Peyer's patch (tissue), 4 donors: ENCODE measurements at regions not wholly inside any gene's neighbourhood (a gene's known extent, or its start where the extent isn't known, plus 50 kb on each side); places are given as distances from the start of the nearest gene placed in this dataset.

Source experiments
- DNase-seq, 3 donors: peaks; one replicate each; pipeline ENCODE4 v3.0.0-alpha.2; 2017 to 2019
- H3K27ac ChIP-seq, 4 donors: fragments of 200-600 bp; sonication (generic); one replicate each; pipeline ENCODE4 v1.5.1; 2016 to 2019
- H3K27me3 ChIP-seq, 2 donors: fragments of 200-600 bp; sonication (generic); one replicate each; pipeline ENCODE4 v1.5.1; 2019
- H3K36me3 ChIP-seq, 3 donors: fragments of 200-600 bp; sonication (generic); one replicate each; pipeline ENCODE4 v1.5.1; 2016 to 2019
- H3K4me1 ChIP-seq, 4 donors: fragments of 200-600 bp; sonication (generic); one replicate each; pipeline ENCODE4 v1.5.1; 2016 to 2019
- H3K4me3 ChIP-seq, 4 donors: fragments of 200-600 bp; sonication (generic); 1 replicate in 3 of 4; 2 replicates in 1 of 4; pipeline ENCODE4 v1.5.1; 2016 to 2019; ENCODE audit warnings: mild to moderate bottlenecking in 1 of 4
- H3K9me3 ChIP-seq, 4 donors: fragments of 200-600 bp; sonication (generic); one replicate each; pipeline ENCODE4 v1.5.1; 2016 to 2019; ENCODE audit warnings: mild to moderate bottlenecking in 1 of 4
- CTCF ChIP-seq, 6 experiments: fragments of 450-650 bp in 4 of 6; fragments of 200-600 bp in 2 of 6; sonication (generic) in 1 of 6; IDR thresholded peaks; one replicate each; pipeline ENCODE4 v1.5.1; 2017 to 2019; ENCODE audit warnings: antibody characterized with exemption in 6 of 6, mild to moderate bottlenecking in 3 of 6, moderate library complexity in 1 of 6
- POLR2A ChIP-seq, 2 donors: fragments of 450-650 bp; IDR thresholded peaks; one replicate each; pipeline ENCODE4 v1.5.1; 2017; ENCODE audit warnings: antibody characterized with exemption in 2 of 2, mild to moderate bottlenecking in 2 of 2, moderate library complexity in 2 of 2

GRCh38 chr1:5720936-5721335, 271.3 kb downstream of the NPHP4 start:
- H3K27me3 ChIP-seq, result no peaks in the 10 kb centered on the region
- H3K4me3 ChIP-seq, result no peak overlapping the region
- no peaks in the 10 kb centered on the region for H3K4me1 ChIP-seq
- peak in 1 of 3 donors; percentile 14 for DNase-seq
- no peaks in the 10 kb centered on the region for H3K36me3 ChIP-seq
- peaks cover 0 to under 1% (median 0%) of the 10 kb centered on the region in 4 donors for H3K9me3 ChIP-seq
- no peak for TF ChIP-seq POLR2A (IDR thresholded peaks at IDR 0.05)
- no peak for TF ChIP-seq CTCF (IDR thresholded peaks at IDR 0.05)
- H3K27ac ChIP-seq, result no peak overlapping the region

GRCh38 chr1:5720484-5720883, 271.7 kb downstream of the NPHP4 start:
- Histone ChIP-seq H3K27me3 (no peaks in the 10 kb centered on the region), H3K36me3 (no peaks in the 10 kb centered on the region), H3K4me1 (no peaks in the 10 kb centered on the region), H3K27ac (no peak overlapping the region), H3K9me3 (peaks cover 0 to 4% (median 0%) of the 10 kb centered on the region in 4 donors), H3K4me3 (no peak overlapping the region)
- TF ChIP-seq CTCF (IDR thresholded peaks at IDR 0.05) (no peak), POLR2A (IDR thresholded peaks at IDR 0.05) (no peak)
- no peak for DNase-seq

- Histone ChIP-seq H3K4me1 (no peaks in the 10 kb centered on the region), H3K27ac (no peak overlapping the region), H3K36me3 (no peaks in the 10 kb centered on the region), H3K4me3 (no peak overlapping the region), H3K9me3 (peaks cover 0 to 4% (median 0%) of the 10 kb centered on the region in 4 donors), H3K27me3 (no peaks in the 10 kb centered on the region)
- no peak for TF ChIP-seq POLR2A (IDR thresholded peaks at IDR 0.05)
- TF ChIP-seq CTCF (IDR thresholded peaks at IDR 0.05), result no peak
- peak in 1 of 3 donors; percentile 11 for DNase-seq
These were observed 272.2 kb downstream of the NPHP4 start for GRCh38 chr1:5720045-5720444.

- H3K27me3 ChIP-seq, result no peaks in the 10 kb centered on the region
- peaks cover 0 to 4% (median 0%) of the 10 kb centered on the region in 4 donors for H3K9me3 ChIP-seq
- DNase-seq, result no peak
- no peak for TF ChIP-seq POLR2A (IDR thresholded peaks at IDR 0.05)
- TF ChIP-seq CTCF (IDR thresholded peaks at IDR 0.05), result no peak
- H3K4me3 ChIP-seq, result no peak overlapping the region
- no peak overlapping the region for H3K27ac ChIP-seq
- H3K36me3 ChIP-seq, result no peaks in the 10 kb centered on the region
- H3K4me1 ChIP-seq, result no peaks in the 10 kb centered on the region
These were observed 273.2 kb downstream of the NPHP4 start for GRCh38 chr1:5718831-5719632.

DNA sequence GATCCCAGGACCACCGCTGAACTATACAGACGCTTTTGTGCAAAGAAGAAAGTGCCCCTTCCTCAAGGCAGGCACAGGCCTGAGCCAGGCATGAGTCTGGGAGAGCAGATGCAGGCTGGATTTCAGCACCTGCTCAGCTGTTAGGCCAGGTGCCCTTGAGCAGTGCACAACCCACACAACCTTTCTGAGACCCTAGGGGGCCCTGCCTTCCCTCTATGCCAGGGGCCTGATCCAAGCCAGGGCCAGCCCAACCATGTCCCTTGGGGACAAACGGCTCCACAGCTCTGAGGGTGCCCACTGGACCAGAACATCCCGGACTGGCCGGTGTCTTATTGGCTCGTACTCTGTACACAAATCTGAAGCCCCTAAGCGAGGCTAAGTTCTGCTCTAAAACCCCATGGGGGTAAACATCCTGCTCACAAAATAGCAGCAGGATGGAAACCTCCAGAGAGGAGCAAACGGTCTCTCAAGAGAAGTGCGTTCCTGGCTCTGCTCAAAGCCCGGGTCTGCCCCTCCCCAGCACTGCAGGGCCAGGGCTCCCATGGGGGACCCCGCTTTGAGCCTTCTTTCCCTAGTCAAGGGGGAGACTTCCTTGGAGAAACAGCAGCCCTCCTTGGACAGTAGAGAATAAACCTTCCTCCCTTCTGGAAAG, 275.1 kb downstream of the NPHP4 start:
- Histone ChIP-seq H3K27me3 (no peaks in the 10 kb centered on the region), H3K36me3 (no peaks in the 10 kb centered on the region), H3K4me1 (no peaks in the 10 kb centered on the region), H3K9me3 (peaks cover 0 to 4% (median 0%) of the 10 kb centered on the region in 4 donors), H3K4me3 (no peak overlapping the region), H3K27ac (no peak overlapping the region)
- no peak for TF ChIP-seq CTCF (IDR thresholded peaks at IDR 0.05)
- no peak for TF ChIP-seq POLR2A (IDR thresholded peaks at IDR 0.05)
- DNase-seq, result no peak
